ENCODE measurements at regions not wholly inside any gene's neighbourhood (a gene's known extent, or its start where the extent isn't known, plus 50 kb on each side); places are given as distances from the start of the nearest gene placed in this dataset.

GRCh38 chr7:44541-44896 is 147.9 kb upstream of the FAM20C start:
- peaks cover 5% of the 10 kb centered on the region; the same call in 1 of the 2 replicates for H3K4me1 ChIP-seq (ENCODE audit: control insufficient read depth, insufficient read depth, low read length)
- H3K27me3 ChIP-seq (ENCODE audit: control insufficient read depth, insufficient read depth, low read length): peaks cover 8% of the 10 kb centered on the region
- H3K9me3 ChIP-seq (ENCODE audit: control insufficient read depth, insufficient read depth, low read depth, low read length): no peaks in the 10 kb centered on the region
- no peak overlapping the region for H3K9ac ChIP-seq (ENCODE audit: low read length)
- H3K4me3 ChIP-seq (ENCODE audit: low read depth, low read length): no peak overlapping the region
- H3K27ac ChIP-seq (ENCODE audit: low read depth, low read length): no peak overlapping the region
- no peaks in the 10 kb centered on the region for H3K36me3 ChIP-seq (ENCODE audit: control insufficient read depth, insufficient read depth, low read length)

GRCh38 chr7:45106-46090 is 147.0 kb upstream of the FAM20C start:
- Histone ChIP-seq H3K4me3 (ENCODE audit: low read depth, low read length) (no peak overlapping the region), H3K27ac (ENCODE audit: low read depth, low read length) (no peak overlapping the region), H3K9ac (ENCODE audit: low read length) (no peak overlapping the region), H3K36me3 (ENCODE audit: control insufficient read depth, insufficient read depth, low read length) (no peaks in the 10 kb centered on the region), H3K27me3 (ENCODE audit: control insufficient read depth, insufficient read depth, low read length) (peaks cover 8% of the 10 kb centered on the region), H3K4me1 (ENCODE audit: control insufficient read depth, insufficient read depth, low read length) (peaks cover 5% of the 10 kb centered on the region; the same call in 1 of the 2 replicates), H3K9me3 (ENCODE audit: control insufficient read depth, insufficient read depth, low read depth, low read length) (no peaks in the 10 kb centered on the region)

DNA sequence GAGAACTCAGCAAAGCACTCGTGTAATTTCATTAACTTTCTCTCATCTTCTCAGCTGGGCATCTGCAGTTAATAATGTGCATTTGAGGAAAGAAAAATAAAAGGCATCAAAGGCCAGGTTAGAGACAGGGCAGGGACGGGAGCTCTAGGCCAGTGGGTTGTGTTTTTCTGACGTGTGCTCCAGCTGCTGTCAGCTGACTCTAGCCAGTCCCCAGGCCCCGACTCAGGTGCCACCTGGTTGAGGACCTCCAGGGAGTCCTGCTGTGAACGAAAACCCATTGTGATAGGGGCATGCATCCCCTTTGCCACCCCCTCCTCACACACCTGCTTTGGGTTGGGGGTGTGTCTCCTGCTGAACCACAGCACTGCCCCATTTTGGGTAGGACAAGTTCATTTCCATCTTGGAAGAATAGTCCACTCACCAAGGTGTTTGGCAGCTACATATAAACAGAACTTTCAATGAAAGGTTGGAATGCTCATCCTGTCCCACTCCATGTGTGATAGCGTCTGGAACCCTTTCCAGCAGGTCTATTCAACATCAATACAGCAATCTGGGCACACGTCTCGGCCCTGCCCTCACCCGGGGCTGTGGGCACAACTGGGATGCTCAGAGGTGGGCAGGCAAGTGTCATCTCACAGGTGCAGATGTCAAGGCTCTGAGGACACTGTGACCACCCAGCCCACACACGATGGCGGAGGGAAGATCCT is 146.1 kb upstream of the FAM20C start:
- Histone ChIP-seq H3K27ac (ENCODE audit: low read depth, low read length) (no peak overlapping the region), H3K36me3 (ENCODE audit: control insufficient read depth, insufficient read depth, low read length) (no peaks in the 10 kb centered on the region), H3K27me3 (ENCODE audit: control insufficient read depth, insufficient read depth, low read length) (peaks cover 8% of the 10 kb centered on the region), H3K4me1 (ENCODE audit: control insufficient read depth, insufficient read depth, low read length) (no peaks in the 10 kb centered on the region; the same call in 1 of the 2 replicates), H3K9ac (ENCODE audit: low read length) (no peak overlapping the region), H3K9me3 (ENCODE audit: control insufficient read depth, insufficient read depth, low read depth, low read length) (no peaks in the 10 kb centered on the region), H3K4me3 (ENCODE audit: low read depth, low read length) (no peak overlapping the region)

DNA sequence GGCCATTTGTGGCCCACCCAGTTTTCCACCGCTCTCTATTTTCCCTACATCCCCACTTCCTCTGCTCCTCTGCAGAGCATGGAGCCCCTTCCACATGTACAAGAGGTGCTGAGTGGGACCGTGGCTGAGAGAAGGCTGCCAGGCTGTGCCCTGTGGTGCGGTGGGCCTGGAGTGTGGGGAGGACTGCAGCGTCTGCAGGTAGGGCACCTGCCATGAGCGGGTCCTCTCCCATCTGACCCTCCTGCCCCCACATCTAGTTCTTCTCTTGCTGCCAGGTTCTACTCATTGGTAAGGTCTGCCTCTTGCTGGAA is 145.6 kb upstream of the FAM20C start:
- Histone ChIP-seq H3K4me3 (ENCODE audit: low read depth, low read length) (no peak overlapping the region), H3K27ac (ENCODE audit: low read depth, low read length) (no peak overlapping the region), H3K27me3 (ENCODE audit: control insufficient read depth, insufficient read depth, low read length) (peaks cover 8% of the 10 kb centered on the region), H3K4me1 (ENCODE audit: control insufficient read depth, insufficient read depth, low read length) (no peaks in the 10 kb centered on the region), H3K36me3 (ENCODE audit: control insufficient read depth, insufficient read depth, low read length) (no peaks in the 10 kb centered on the region), H3K9me3 (ENCODE audit: control insufficient read depth, insufficient read depth, low read depth, low read length) (no peaks in the 10 kb centered on the region), H3K9ac (ENCODE audit: low read length) (no peak overlapping the region)

DNA sequence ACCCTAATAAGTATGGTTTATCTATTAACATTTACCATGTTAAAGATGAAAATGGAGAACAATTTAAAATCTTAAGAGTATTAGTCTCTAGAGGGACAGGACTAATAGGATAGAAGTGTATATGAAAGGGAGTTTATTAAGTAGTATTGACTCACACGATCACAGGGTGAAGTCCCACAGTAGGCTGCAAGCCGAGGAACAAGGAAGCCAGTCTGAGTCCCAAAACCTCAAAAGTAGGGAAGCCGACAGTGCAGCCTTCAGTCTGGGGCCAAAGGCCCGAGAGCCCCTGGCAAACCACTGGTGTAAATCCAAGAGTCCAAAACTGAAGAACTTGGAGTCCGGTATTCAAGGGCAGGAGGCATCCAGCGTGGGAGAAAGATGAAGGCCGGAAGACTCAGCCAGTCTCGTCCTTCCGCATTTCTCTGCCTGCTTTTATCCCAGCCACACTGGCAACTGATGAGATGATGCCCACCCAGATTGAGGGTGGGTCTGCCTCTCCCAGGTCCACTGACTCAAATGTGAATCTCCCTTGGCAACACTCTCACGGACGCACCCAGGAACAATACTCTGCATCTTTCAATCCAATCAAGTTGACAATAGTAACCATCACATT is 140.8 kb upstream of the FAM20C start:
- H3K27me3 ChIP-seq (ENCODE audit: control insufficient read depth, insufficient read depth, low read length): no peaks in the 10 kb centered on the region
- H3K27ac ChIP-seq (ENCODE audit: low read depth, low read length): no peak overlapping the region
- H3K36me3 ChIP-seq (ENCODE audit: control insufficient read depth, insufficient read depth, low read length): no peaks in the 10 kb centered on the region
- peaks cover 8% of the 10 kb centered on the region; the same call in 1 of the 2 replicates for H3K9me3 ChIP-seq (ENCODE audit: control insufficient read depth, insufficient read depth, low read depth, low read length)
- H3K4me1 ChIP-seq (ENCODE audit: control insufficient read depth, insufficient read depth, low read length): peaks cover 4% of the 10 kb centered on the region; the same call in 1 of the 2 replicates
- no peak overlapping the region for H3K4me3 ChIP-seq (ENCODE audit: low read depth, low read length)
- H3K9ac ChIP-seq (ENCODE audit: low read length): no peak overlapping the region

DNA sequence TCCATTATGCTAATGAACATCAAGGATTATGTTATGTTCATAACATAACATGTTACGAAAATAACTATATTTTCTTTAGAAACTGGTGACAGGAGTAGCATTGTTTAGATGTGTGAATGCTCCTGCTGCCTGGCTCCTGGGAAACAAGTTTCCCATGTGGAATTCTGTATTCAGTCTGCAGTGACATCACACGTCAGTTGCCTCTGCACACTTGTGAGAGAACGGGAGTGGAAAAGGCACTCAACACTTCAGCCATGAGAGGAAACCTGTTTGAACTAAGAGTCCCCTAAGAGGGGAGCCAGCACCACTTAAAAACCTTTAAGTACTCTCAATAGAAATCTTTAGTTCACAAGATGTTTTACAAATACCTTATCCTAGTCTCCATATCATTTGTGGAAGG is 140.3 kb upstream of the FAM20C start:
- H3K27ac ChIP-seq (ENCODE audit: low read depth, low read length): no peak overlapping the region
- H3K27me3 ChIP-seq (ENCODE audit: control insufficient read depth, insufficient read depth, low read length): no peaks in the 10 kb centered on the region

GRCh38 chr7:53531-53930 is 138.8 kb upstream of the FAM20C start:
- peaks cover 9% of the 10 kb centered on the region for H3K4me1 ChIP-seq (ENCODE audit: control insufficient read depth, insufficient read depth, low read length)
- no peak overlapping the region for H3K9ac ChIP-seq (ENCODE audit: low read length)
- H3K4me3 ChIP-seq (ENCODE audit: low read depth, low read length): no peak overlapping the region
- no peaks in the 10 kb centered on the region for H3K36me3 ChIP-seq (ENCODE audit: control insufficient read depth, insufficient read depth, low read length)
- H3K27me3 ChIP-seq (ENCODE audit: control insufficient read depth, insufficient read depth, low read length): no peaks in the 10 kb centered on the region
- H3K9me3 ChIP-seq (ENCODE audit: control insufficient read depth, insufficient read depth, low read depth, low read length): peaks cover 8% of the 10 kb centered on the region; the same call in 1 of the 2 replicates
- no peak overlapping the region for H3K27ac ChIP-seq (ENCODE audit: low read depth, low read length)

More for the DNA sequence above, 140.3 kb upstream of the FAM20C start:
- Histone ChIP-seq H3K4me3 (ENCODE audit: low read depth, low read length) (no peak overlapping the region), H3K9me3 (ENCODE audit: control insufficient read depth, insufficient read depth, low read depth, low read length) (peaks cover 8% of the 10 kb centered on the region; the same call in 1 of the 2 replicates), H3K9ac (ENCODE audit: low read length) (no peak overlapping the region), H3K36me3 (ENCODE audit: control insufficient read depth, insufficient read depth, low read length) (no peaks in the 10 kb centered on the region), H3K4me1 (ENCODE audit: control insufficient read depth, insufficient read depth, low read length) (peaks cover 4% of the 10 kb centered on the region; the same call in 1 of the 2 replicates)

DNA sequence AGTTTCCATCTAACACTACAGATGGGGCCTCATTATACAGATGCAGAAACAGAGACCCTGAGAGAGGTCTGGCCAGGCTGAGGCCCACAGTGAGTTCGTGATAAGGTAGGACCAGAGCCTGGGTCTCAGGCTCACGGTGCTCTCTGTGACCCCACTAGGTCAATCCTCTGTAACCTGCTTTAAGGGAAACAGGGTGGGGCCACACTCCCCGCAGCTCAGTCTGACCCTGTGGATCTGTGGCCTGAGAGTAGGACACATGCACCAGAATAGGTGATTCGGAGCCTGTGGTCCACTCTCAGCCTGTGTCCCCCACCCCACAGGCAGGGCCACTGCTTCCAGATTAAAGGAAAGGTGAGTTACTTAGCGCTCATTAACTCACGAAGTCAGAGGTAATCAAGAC is 137.8 kb upstream of the FAM20C start:
- Histone ChIP-seq H3K4me3 (ENCODE audit: low read depth, low read length) (no peak overlapping the region), H3K4me1 (ENCODE audit: control insufficient read depth, insufficient read depth, low read length) (peaks cover 19% of the 10 kb centered on the region), H3K9me3 (ENCODE audit: control insufficient read depth, insufficient read depth, low read depth, low read length) (peaks cover 8% of the 10 kb centered on the region; the same call in 1 of the 2 replicates), H3K27me3 (ENCODE audit: control insufficient read depth, insufficient read depth, low read length) (no peaks in the 10 kb centered on the region), H3K36me3 (ENCODE audit: control insufficient read depth, insufficient read depth, low read length) (no peaks in the 10 kb centered on the region), H3K27ac (ENCODE audit: low read depth, low read length) (no peak overlapping the region), H3K9ac (ENCODE audit: low read length) (no peak overlapping the region)

DNA sequence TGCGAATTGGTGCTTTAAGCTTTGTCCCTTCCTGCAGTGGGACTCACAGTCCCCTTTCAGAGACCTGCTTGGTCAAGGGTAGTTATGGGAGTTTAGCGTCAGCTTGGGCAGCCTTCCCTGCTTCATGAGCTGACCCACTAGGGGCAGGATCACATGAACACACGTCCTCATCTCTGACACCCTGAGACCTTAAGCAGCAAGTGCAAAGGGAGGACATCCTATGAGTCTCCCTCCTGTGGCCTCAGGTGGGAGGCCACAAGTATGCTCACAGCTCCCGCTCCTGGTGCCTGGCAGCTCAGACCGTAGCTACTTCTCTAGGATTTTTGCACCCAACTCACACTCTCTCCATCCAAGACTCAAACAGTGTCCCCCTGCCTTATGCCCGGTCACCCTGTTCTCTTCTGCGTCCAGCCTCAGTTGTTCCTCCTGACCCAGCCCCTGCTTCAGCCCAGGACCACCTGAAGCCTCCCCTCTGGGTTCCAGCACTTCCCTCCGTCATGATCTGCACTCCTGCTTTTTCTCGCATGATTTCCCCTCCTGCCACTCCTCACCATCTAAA is 136.6 kb upstream of the FAM20C start:
- Histone ChIP-seq H3K36me3 (ENCODE audit: control insufficient read depth, insufficient read depth, low read length) (no peaks in the 10 kb centered on the region), H3K27me3 (ENCODE audit: control insufficient read depth, insufficient read depth, low read length) (no peaks in the 10 kb centered on the region), H3K9me3 (ENCODE audit: control insufficient read depth, insufficient read depth, low read depth, low read length) (peaks cover 8% of the 10 kb centered on the region; the same call in 1 of the 2 replicates), H3K4me3 (ENCODE audit: low read depth, low read length) (no peak overlapping the region), H3K9ac (ENCODE audit: low read length) (no peak overlapping the region), H3K27ac (ENCODE audit: low read depth, low read length) (no peak overlapping the region), H3K4me1 (ENCODE audit: control insufficient read depth, insufficient read depth, low read length) (peaks cover 27% of the 10 kb centered on the region)

DNA sequence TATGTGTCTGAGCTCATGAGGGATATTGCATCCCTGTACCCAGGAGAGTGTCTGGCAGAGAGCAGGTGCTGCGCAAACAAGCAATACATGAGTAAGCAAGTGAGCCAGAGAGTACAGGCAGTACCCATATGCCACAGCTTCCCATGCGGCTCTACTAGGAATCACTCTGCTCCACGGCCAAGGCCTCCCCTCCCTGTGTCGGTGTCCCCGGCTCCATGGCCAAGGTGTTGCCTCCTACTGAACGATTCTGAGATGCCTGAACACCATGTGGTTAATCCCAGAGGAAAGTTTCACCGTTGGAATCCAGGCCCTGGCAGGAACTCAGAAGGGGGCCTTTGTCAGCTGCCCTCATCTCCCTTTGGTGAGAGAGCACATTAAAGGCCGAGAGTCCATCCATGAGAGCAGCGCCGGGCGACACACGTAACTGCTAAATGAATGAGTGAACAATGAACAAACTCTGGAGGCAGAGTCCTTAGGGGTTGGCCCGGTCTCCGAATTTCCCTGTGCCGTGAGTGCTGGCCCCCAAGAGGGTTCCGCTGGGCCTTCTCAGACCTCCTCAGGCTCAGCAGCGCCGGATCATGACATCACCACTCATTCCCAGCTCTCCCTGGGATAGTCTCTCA is 136.0 kb upstream of the FAM20C start:
- Histone ChIP-seq H3K27me3 (ENCODE audit: control insufficient read depth, insufficient read depth, low read length) (no peaks in the 10 kb centered on the region), H3K9me3 (ENCODE audit: control insufficient read depth, insufficient read depth, low read depth, low read length) (peaks cover 8% of the 10 kb centered on the region; the same call in 1 of the 2 replicates), H3K4me3 (ENCODE audit: low read depth, low read length) (no peak overlapping the region), H3K27ac (ENCODE audit: low read depth, low read length) (no peak overlapping the region), H3K36me3 (ENCODE audit: control insufficient read depth, insufficient read depth, low read length) (no peaks in the 10 kb centered on the region), H3K4me1 (ENCODE audit: control insufficient read depth, insufficient read depth, low read length) (peaks cover 27% of the 10 kb centered on the region), H3K9ac (ENCODE audit: low read length) (no peak overlapping the region)

All from HUES6 (cell line).